Neuronal stem cell (in vitro differentiated cells): ENCODE measurements at regions not wholly inside any gene's neighbourhood (a gene's known extent, or its start where the extent isn't known, plus 50 kb on each side); places are given as distances from the start of the nearest gene placed in this dataset.
A peak's percentile ranks its signal among the peaks of the same experiment; 100 is the strongest.

Source experiments
- DNase-seq: peaks from one replicate; pipeline ENCODE4 v3.0.0-alpha.2; 2013; ENCODE audit warnings: low spot score
- H2AFZ ChIP-seq: one replicate; pipeline ENCODE4 v1.6.1; 2013; ENCODE audit warnings: mild to moderate bottlenecking, low read length, inconsistent platforms
- H2AK5ac ChIP-seq: 2 replicates; pipeline ENCODE4 v1.6.1; 2013; ENCODE audit warnings: low read depth, mild to moderate bottlenecking, inconsistent platforms, low read length, moderate library complexity, mixed read lengths
- H2BK120ac ChIP-seq: 2 replicates; pipeline ENCODE4 v1.6.1; 2013; ENCODE audit warnings: low read depth, mild to moderate bottlenecking, inconsistent platforms, low read length, moderate library complexity, mixed read lengths
- H2BK12ac ChIP-seq: one replicate; pipeline ENCODE4 v1.6.1; 2013; ENCODE audit warnings: low read length, inconsistent platforms
- H2BK15ac ChIP-seq: 2 replicates; pipeline ENCODE4 v1.6.1; 2013; ENCODE audit warnings: mild to moderate bottlenecking, low read length, inconsistent platforms, mixed read lengths
- H2BK5ac ChIP-seq: one replicate; pipeline ENCODE4 v1.6.1; 2013; ENCODE audit warnings: inconsistent platforms, mild to moderate bottlenecking, low read length, moderate library complexity
- H3K14ac ChIP-seq: one replicate; pipeline ENCODE4 v1.6.1; 2013; ENCODE audit warnings: low read length, inconsistent platforms
- H3K18ac ChIP-seq: 2 replicates; pipeline ENCODE4 v1.6.1; 2013; ENCODE audit warnings: low read length, inconsistent platforms
- H3K23ac ChIP-seq: 2 replicates; pipeline ENCODE4 v1.6.1; 2013; ENCODE audit warnings: low read depth, mild to moderate bottlenecking, mixed read lengths, low read length, inconsistent platforms; ENCODE audit not compliant: poor library complexity
- H3K27ac ChIP-seq: replicated peaks from 3 replicates; pipeline ENCODE4 v1.5.1; 2013; ENCODE audit warnings: low read length, inconsistent platforms
- H3K27me3 ChIP-seq, 3 experiments: 2 replicates each; pipeline ENCODE4 v1.6.1; 2013; ENCODE audit warnings: low read length in 3 of 3, mild to moderate bottlenecking in 2 of 3, inconsistent platforms in 1 of 3, low read depth in 1 of 3, mixed read lengths in 1 of 3, moderate library complexity in 1 of 3; ENCODE audit not compliant: control insufficient read depth in 3 of 3, insufficient read depth in 3 of 3
- H3K36me3 ChIP-seq, 2 donors: replicated peaks in 1 of 2; 2 replicates each; pipeline ENCODE4 v1.6.1; 2013; ENCODE audit warnings: low read length in 2 of 2; ENCODE audit not compliant: control insufficient read depth in 2 of 2, insufficient read depth in 2 of 2
- H3K4ac ChIP-seq: 2 replicates; pipeline ENCODE4 v1.6.1; 2013; ENCODE audit warnings: inconsistent platforms, mild to moderate bottlenecking, low read length, moderate library complexity
- H3K4me1 ChIP-seq, 2 donors: 1 replicate in 1 of 2; 2 replicates in 1 of 2; pipeline ENCODE4 v1.6.1; 2013; ENCODE audit warnings: low read length in 2 of 2, low read depth in 1 of 2; ENCODE audit not compliant: control insufficient read depth in 2 of 2, insufficient read depth in 1 of 2
- H3K4me2 ChIP-seq: one replicate; pipeline ENCODE4 v1.6.1; 2013; ENCODE audit warnings: mild to moderate bottlenecking, low read length, inconsistent platforms; ENCODE audit not compliant: insufficient read depth, poor library complexity, severe bottlenecking
- H3K4me3 ChIP-seq, 2 donors: 2 replicates each; pipeline ENCODE4 v1.5.1; 2013; ENCODE audit warnings: low read length in 2 of 2, mild to moderate bottlenecking in 2 of 2, inconsistent platforms in 1 of 2, moderate library complexity in 1 of 2
- H3K79me1 ChIP-seq: one replicate; pipeline ENCODE4 v1.6.1; 2013; ENCODE audit warnings: low read depth, mild to moderate bottlenecking, inconsistent platforms, low read length, moderate library complexity
- H3K9ac ChIP-seq: one replicate; pipeline ENCODE4 v1.6.1; 2013; ENCODE audit warnings: mild to moderate bottlenecking, low read depth, low read length, inconsistent platforms; ENCODE audit not compliant: poor library complexity
- H3K9me3 ChIP-seq, 2 donors: replicated peaks in 1 of 2; 2 replicates each; pipeline versions ENCODE3 to v1.6.1; 2013; ENCODE audit warnings: low read length in 2 of 2, mild to moderate bottlenecking in 2 of 2, inconsistent platforms in 1 of 2, low read depth in 1 of 2, mixed read lengths in 1 of 2, moderate library complexity in 1 of 2; ENCODE audit not compliant: control insufficient read depth in 2 of 2, insufficient read depth in 1 of 2
- H4K8ac ChIP-seq: one replicate; pipeline ENCODE4 v1.6.1; 2013; ENCODE audit warnings: low read depth, mild to moderate bottlenecking, inconsistent platforms, low read length, moderate library complexity
- H4K91ac ChIP-seq: one replicate; pipeline ENCODE4 v1.6.1; 2013; ENCODE audit warnings: low read length, low read depth, mild to moderate bottlenecking, inconsistent platforms; ENCODE audit not compliant: poor library complexity
- WGBS, 2 donors: extraction: QIAGEN DNeasy Blood & Tissue Kit; methylation state at CpG; one replicate each; pipeline ENCODE4 v1.1.7; 2013; ENCODE audit warnings: missing lambda C conversion rate in 2 of 2, mixed read lengths in 1 of 2; ENCODE audit not compliant: insufficient read length in 2 of 2, insufficient replicate concordance in 1 of 2; ENCODE audit errors: extremely low coverage in 2 of 2; 5-methylcytosine and 5-hydroxymethylcytosine counted together

DNA sequence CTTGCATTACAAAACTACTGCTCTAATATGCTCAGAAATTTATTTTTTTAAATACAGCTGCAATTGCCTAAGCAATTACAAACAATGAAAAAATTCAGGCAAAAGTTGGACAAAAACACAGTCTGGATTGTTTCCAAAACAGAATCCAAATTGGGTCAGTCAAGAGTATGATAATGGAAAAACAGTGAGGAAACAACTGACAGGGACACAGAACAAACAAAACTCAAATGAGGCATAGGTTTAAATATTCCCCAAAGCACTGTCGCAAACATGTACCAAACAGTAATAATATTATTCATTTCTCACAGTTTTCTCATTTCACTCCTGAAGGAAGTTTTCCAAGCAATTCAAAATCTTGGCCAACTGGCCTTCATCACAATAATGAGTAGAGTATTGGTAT is 386.6 kb downstream of the CENPC start:
- Histone ChIP-seq H2BK120ac (no peak overlapping the region), H3K4ac (no peak overlapping the region), H3K27me3 (no peaks in the 10 kb centered on the region), H3K4me2 (no peak overlapping the region), H2BK5ac (no peak overlapping the region), H3K14ac (no peak overlapping the region), H2BK12ac (no peak overlapping the region), H3K79me1 (no peaks in the 10 kb centered on the region), H3K9me3 (no peaks in the 10 kb centered on the region), H3K4me1 (peaks cover 0 to 2% of the 10 kb centered on the region in 2 donors), H2AFZ (no peak overlapping the region), H2BK15ac (no peak overlapping the region), H4K8ac (no peak overlapping the region), H3K27ac (no peak overlapping the region), H3K4me3 (no peak overlapping the region), H3K9ac (no peak overlapping the region), H3K18ac (no peak overlapping the region), H3K23ac (no peak overlapping the region), H3K36me3 (no peaks in the 10 kb centered on the region), H4K91ac (no peak overlapping the region), H2AK5ac (no peak overlapping the region)
- WGBS, 2 donors = no CpG with 5 or more reads among the region's 1 CpG
- no peak for DNase-seq

- Histone ChIP-seq H3K4me3 (no peak overlapping the region), H2AK5ac (no peak overlapping the region), H3K4me2 (no peak overlapping the region), H2BK15ac (no peak overlapping the region), H3K27ac (no peak overlapping the region), H2BK12ac (no peak overlapping the region), H3K23ac (no peak overlapping the region), H3K27me3 (no peaks in the 10 kb centered on the region), H2BK120ac (no peak overlapping the region), H3K4ac (no peak overlapping the region), H3K36me3 (no peaks in the 10 kb centered on the region), H3K18ac (no peak overlapping the region), H3K9me3 (no peaks in the 10 kb centered on the region), H2AFZ (no peak overlapping the region), H4K8ac (no peak overlapping the region), H4K91ac (no peak overlapping the region), H3K14ac (no peak overlapping the region), H2BK5ac (no peak overlapping the region), H3K9ac (no peak overlapping the region), H3K79me1 (no peaks in the 10 kb centered on the region), H3K4me1 (peaks cover 0 to 3% of the 10 kb centered on the region in 2 donors)
- no CpG with 5 or more reads among the region's 3 CpGs for WGBS, 2 donors
- DNase-seq = no peak
Observed at GRCh38 chr4:67152976-67153375, 392.3 kb downstream of the CENPC start.

- H2BK5ac ChIP-seq = no peak overlapping the region
- H4K91ac ChIP-seq = no peak overlapping the region
- H3K36me3 ChIP-seq = no peaks in the 10 kb centered on the region
- H3K18ac ChIP-seq = peak overlapping the region; percentile 70
- H3K4me3 ChIP-seq = no peak overlapping the region
- H3K4me1 ChIP-seq = peaks cover 0 to 3% of the 10 kb centered on the region in 2 donors
- H2BK15ac ChIP-seq = no peak overlapping the region
- H2AK5ac ChIP-seq = no peak overlapping the region
- no peaks in the 10 kb centered on the region for H3K27me3 ChIP-seq
- no peaks in the 10 kb centered on the region for H3K79me1 ChIP-seq
- no peak overlapping the region for H2BK120ac ChIP-seq
- no peak overlapping the region for H2BK12ac ChIP-seq
- H4K8ac ChIP-seq = no peak overlapping the region
- WGBS, 2 donors = no CpG with 5 or more reads among the region's 45 CpGs
- no peak overlapping the region for H3K4ac ChIP-seq
- no peak overlapping the region for H2AFZ ChIP-seq
- no peaks in the 10 kb centered on the region for H3K9me3 ChIP-seq
- H3K23ac ChIP-seq = no peak overlapping the region
- no peak overlapping the region for H3K14ac ChIP-seq
- no peak overlapping the region for H3K9ac ChIP-seq
- no peak overlapping the region for H3K4me2 ChIP-seq
- DNase-seq = no peak
- no peak overlapping the region for H3K27ac ChIP-seq
Observed at GRCh38 chr4:67151376-67152343, 393.6 kb downstream of the CENPC start.

DNA sequence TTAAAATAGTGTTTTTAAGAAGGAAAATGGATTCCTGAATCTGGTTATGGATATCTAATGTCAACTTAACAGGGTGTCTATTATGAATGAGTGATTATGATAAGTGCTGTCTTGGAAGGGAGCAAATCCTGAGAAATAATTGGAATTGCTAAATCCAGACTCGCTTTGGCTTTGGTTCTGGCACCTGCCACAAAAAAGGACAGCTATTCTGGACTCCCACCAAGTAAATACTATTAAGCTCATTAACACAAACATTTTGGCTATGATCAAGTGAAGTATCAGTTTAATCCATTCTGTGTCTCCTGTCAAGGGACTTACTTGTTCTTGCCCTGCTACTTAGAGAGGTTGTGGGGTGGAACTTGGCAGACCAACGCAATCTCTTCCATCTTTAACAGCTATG is 403.7 kb downstream of the CENPC start:
- H3K79me1 ChIP-seq = no peaks in the 10 kb centered on the region
- H3K27me3 ChIP-seq = no peaks in the 10 kb centered on the region
- no peak overlapping the region for H2BK5ac ChIP-seq
- WGBS, 2 donors = no CpG with 5 or more reads among the region's 2 CpGs
- no peak overlapping the region for H3K27ac ChIP-seq
- H3K23ac ChIP-seq = no peak overlapping the region
- no peak overlapping the region for H3K4me3 ChIP-seq
- no peak overlapping the region for H3K18ac ChIP-seq
- no peak overlapping the region for H2AK5ac ChIP-seq
- no peak overlapping the region for H3K14ac ChIP-seq
- no peak overlapping the region for H4K8ac ChIP-seq
- no peak overlapping the region for H3K4me2 ChIP-seq
- no peak overlapping the region for H2BK12ac ChIP-seq
- no peak for DNase-seq
- no peaks in the 10 kb centered on the region for H3K36me3 ChIP-seq
- no peak overlapping the region for H2BK15ac ChIP-seq
- H3K4me1 ChIP-seq = no peaks in the 10 kb centered on the region
- H2AFZ ChIP-seq = no peak overlapping the region
- no peak overlapping the region for H3K9ac ChIP-seq
- H4K91ac ChIP-seq = no peak overlapping the region
- H3K4ac ChIP-seq = no peak overlapping the region
- no peaks in the 10 kb centered on the region for H3K9me3 ChIP-seq
- H2BK120ac ChIP-seq = no peak overlapping the region
